Activated T-helper 17 cell treated with anti-CD3 and anti-CD28 coated beads, Interleukin-2, amount 50 U/mL, for 72 hours (primary cell): ENCODE measurements at regions not wholly inside any gene's neighbourhood (a gene's known extent, or its start where the extent isn't known, plus 50 kb on each side); places are given as distances from the start of the nearest gene placed in this dataset.
"Not testable (repeated sequence)": the region's sequence is repeated elsewhere in the genome, so short reads cannot be mapped to it uniquely, and the experiment has no call there.

Experiments
- ATAC-seq: fragments of 150-1000 bp; cut with Tn5 transposase; replicated peaks from 2 replicates; pipeline ENCODE4 v1.10.0; 2021; ENCODE audit warnings: mild to moderate bottlenecking, moderate library complexity
- H3K27ac Mint-ChIP-seq: one replicate; pipeline ENCODE4 v1.8.0; 2022; ENCODE audit warnings: mixed read lengths
- H3K27me3 Mint-ChIP-seq: one replicate; pipeline ENCODE4 v1.8.0; 2022; ENCODE audit warnings: mixed read lengths
- H3K36me3 Mint-ChIP-seq: one replicate; pipeline ENCODE4 v1.8.0; 2022; ENCODE audit warnings: low read depth, mild to moderate bottlenecking, mixed read lengths
- H3K4me1 Mint-ChIP-seq: one replicate; pipeline ENCODE4 v1.8.0; 2022; ENCODE audit warnings: mixed read lengths
- H3K4me3 Mint-ChIP-seq: one replicate; pipeline ENCODE4 v1.8.0; 2022; ENCODE audit warnings: mild to moderate bottlenecking, mixed read lengths
- H3K9me3 Mint-ChIP-seq: one replicate; pipeline ENCODE4 v1.8.0; 2022; ENCODE audit warnings: mixed read lengths

DNA sequence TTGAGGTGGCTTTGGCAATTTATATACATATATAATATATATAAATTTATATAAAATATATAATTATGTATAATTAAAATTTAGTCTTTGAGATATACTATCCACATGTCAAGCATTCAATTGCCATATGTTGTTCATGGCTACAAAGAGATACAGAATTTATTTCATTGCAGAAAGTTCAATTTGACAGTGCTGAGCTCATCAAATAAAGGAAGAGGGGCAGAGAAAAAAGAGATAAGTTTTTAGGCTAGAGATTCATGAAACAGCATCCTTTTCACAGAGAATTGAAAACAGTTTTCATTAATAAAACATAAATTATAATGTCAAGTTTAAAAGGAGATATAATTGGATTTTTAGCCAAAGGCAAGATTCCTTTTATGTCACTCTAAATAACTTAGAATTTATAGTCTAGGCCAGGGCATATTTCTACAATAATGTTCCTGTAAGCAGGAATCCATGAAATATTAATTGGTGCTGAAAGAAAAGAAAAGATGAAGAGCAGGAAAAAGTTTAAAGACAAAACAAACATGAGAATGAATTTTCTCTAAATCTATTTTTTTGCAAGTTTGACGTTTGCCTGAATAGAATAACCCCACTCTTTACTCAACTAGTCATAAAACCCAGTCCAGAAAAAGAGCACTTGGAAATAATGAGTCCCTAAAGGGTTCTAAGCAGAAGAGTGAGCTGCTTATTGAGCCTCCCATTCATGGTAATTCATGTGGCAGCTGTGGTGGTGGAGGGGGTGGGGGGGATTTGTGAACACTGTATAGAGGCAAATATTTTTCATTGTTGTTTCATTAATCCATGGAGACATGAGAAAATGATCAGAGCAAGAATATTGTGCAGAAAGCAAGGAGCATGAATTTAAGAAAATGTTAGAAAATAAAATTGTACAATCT, 1279.5 kb downstream of the CDH12 start:
- H3K9me3 Mint-ChIP-seq = peaks cover 7% of the 10 kb centered on the region
- no peak overlapping the region for H3K27ac Mint-ChIP-seq
- no peak for ATAC-seq
- no peaks in the 10 kb centered on the region for H3K27me3 Mint-ChIP-seq
- H3K4me3 Mint-ChIP-seq = no peak overlapping the region
- H3K4me1 Mint-ChIP-seq = no peaks in the 10 kb centered on the region
- H3K36me3 Mint-ChIP-seq = no peaks in the 10 kb centered on the region

DNA sequence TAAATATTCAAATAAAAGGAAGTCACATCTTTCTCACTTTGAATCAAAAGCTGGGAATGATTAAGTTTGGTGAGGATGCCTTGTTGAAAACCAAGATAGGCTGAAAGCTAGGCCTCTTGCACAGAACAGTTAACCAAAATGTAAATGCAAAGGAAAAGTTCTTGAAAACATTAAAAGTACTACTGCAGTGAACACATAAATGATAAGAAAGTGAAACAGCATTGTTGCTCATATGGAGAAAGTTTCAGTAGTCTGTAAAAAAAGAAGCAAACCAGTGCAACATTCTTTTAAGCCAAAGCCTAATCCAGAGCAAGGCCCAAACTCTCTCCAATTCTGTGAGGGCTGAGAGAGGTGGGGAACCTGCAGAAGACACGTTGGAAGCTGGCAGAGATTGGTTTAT, 1281.9 kb downstream of the CDH12 start:
- H3K9me3 Mint-ChIP-seq, H3K27ac Mint-ChIP-seq, ATAC-seq, H3K4me1 Mint-ChIP-seq, H3K36me3 Mint-ChIP-seq, H3K4me3 Mint-ChIP-seq, H3K27me3 Mint-ChIP-seq: not testable (repeated sequence)

DNA sequence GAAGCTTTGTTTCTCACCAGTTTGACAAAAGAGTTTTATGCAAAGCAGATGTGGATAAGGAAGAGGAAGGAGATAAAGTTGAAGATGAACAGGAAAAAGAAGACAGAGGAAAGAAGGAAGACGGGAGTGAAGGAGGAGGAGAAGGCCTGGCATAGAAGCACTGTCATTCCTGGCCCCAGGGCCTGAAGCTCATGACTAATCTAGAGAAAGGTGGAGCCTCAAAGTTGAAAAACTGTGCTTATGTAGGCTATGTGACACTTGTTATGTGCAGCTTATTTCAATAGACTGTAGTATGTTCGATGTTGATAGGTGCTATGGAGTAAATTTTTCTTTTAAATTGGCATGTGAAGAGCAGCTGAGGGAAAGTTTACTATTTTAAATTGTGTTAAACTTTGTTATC, 1294.0 kb downstream of the CDH12 start:
- not testable (repeated sequence) for H3K4me1 Mint-ChIP-seq, H3K27me3 Mint-ChIP-seq, H3K27ac Mint-ChIP-seq, H3K4me3 Mint-ChIP-seq, H3K36me3 Mint-ChIP-seq, ATAC-seq, H3K9me3 Mint-ChIP-seq

- not testable (repeated sequence) for H3K4me3 Mint-ChIP-seq, H3K27ac Mint-ChIP-seq, H3K27me3 Mint-ChIP-seq, ATAC-seq, H3K36me3 Mint-ChIP-seq, H3K9me3 Mint-ChIP-seq, H3K4me1 Mint-ChIP-seq
These were observed 1300.9 kb downstream of the CDH12 start for GRCh38 chr5:21552263-21552662.

DNA sequence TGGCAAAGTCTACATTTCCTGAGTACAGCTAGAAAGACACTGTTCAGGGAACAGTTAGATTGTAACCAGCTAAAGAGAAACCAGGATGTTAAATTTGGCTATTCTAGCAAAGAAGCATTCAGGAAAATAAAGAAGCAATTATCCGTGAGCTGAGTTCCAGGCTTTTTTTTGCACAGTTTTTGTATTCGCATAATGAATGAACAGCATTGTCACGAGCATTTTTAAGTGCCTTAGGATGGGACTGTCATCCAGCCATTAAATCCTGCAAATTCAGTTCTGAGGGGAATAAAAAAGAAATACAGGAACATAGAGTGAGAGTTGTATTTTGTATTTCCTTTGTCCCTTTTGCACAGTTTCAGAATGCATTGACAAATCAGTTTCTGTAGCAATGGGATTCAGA, 1302.2 kb downstream of the CDH12 start:
- not testable (repeated sequence) for ATAC-seq, H3K36me3 Mint-ChIP-seq, H3K4me3 Mint-ChIP-seq, H3K27ac Mint-ChIP-seq, H3K4me1 Mint-ChIP-seq, H3K9me3 Mint-ChIP-seq, H3K27me3 Mint-ChIP-seq

DNA sequence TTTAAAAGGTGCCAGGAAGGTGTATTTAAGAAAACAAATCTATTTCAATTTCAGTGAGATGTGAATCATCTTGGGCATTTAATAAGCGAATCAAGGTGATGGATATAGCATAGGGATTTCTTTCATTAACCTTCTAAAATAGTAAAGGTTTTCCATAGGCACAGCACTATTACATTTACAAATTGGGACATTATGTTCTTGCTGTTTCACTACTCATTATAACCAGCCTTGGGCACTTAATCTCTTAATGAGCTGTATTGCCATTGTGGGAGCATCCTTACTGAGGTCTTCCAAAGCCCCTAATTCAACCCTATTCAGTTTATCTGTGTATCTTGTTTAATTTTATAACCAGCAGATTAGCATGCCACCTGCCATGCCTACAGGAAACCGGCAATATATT, 1305.5 kb downstream of the CDH12 start:
- H3K4me1 Mint-ChIP-seq, H3K27me3 Mint-ChIP-seq, H3K27ac Mint-ChIP-seq, ATAC-seq, H3K4me3 Mint-ChIP-seq, H3K36me3 Mint-ChIP-seq, H3K9me3 Mint-ChIP-seq: not testable (repeated sequence)

DNA sequence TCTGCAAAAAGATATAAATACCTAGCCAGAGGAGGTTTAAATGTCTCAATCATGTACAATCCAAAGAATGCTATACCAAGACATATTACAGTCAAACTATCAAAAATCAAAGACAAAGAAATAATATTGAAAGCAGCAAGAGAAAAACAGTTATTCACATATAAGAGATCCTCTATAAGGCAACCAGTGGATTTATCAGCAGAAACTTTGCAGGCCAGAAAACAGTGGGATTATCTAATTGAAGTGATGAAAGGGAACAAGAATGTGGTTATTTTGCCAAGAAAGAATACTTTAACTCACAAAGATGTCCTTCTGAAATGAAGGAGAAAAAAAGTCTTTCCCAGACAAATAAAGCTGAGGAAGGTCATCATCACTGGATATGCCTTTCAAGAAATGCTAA, 1318.0 kb downstream of the CDH12 start:
- not testable (repeated sequence) for ATAC-seq, H3K27me3 Mint-ChIP-seq, H3K27ac Mint-ChIP-seq, H3K36me3 Mint-ChIP-seq, H3K4me3 Mint-ChIP-seq, H3K4me1 Mint-ChIP-seq, H3K9me3 Mint-ChIP-seq

- not testable (repeated sequence) for H3K4me1 Mint-ChIP-seq, H3K27ac Mint-ChIP-seq, H3K4me3 Mint-ChIP-seq
These were observed 1332.0 kb downstream of the CDH12 start for GRCh38 chr5:21521157-21521556.

DNA sequence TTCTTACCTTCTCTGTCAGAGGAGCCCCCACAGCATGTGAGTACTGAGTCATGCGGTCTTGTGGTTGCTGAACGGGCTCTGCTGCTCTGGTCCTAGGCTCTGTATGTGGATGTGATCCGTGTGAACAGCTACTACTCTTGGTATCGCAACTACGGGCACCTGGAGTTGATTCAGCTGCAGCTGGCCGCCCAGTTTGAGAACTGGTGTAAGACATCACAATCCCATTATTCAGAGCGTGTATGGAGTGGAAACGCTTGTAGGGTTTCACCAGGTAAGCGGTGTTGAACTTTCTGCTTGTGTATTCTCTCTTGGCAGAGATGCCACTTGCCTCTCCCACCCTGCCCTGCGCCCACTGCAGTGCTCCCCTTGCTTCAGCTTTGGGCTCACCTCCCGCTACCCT, 1356.2 kb downstream of the CDH12 start:
- H3K4me3 Mint-ChIP-seq, H3K4me1 Mint-ChIP-seq: not testable (repeated sequence)

More at GRCh38 chr5:21521157-21521556, 1332.0 kb downstream of the CDH12 start:
- H3K27me3 Mint-ChIP-seq, H3K9me3 Mint-ChIP-seq, H3K36me3 Mint-ChIP-seq, ATAC-seq: not testable (repeated sequence)

GRCh38 chr5:21496056-21496455, 1357.1 kb downstream of the CDH12 start:
- not testable (repeated sequence) for H3K9me3 Mint-ChIP-seq, H3K4me3 Mint-ChIP-seq, H3K27me3 Mint-ChIP-seq

More for the DNA sequence above, 1356.2 kb downstream of the CDH12 start:
- not testable (repeated sequence) for H3K27ac Mint-ChIP-seq, H3K27me3 Mint-ChIP-seq, H3K9me3 Mint-ChIP-seq, ATAC-seq
- H3K36me3 Mint-ChIP-seq = peaks cover 30% of the 10 kb centered on the region

GRCh38 chr5:21495235-21495634, 1357.9 kb downstream of the CDH12 start:
- peaks cover 23% of the 10 kb centered on the region for H3K36me3 Mint-ChIP-seq
- not testable (repeated sequence) for ATAC-seq, H3K27me3 Mint-ChIP-seq, H3K9me3 Mint-ChIP-seq, H3K27ac Mint-ChIP-seq, H3K4me1 Mint-ChIP-seq, H3K4me3 Mint-ChIP-seq

More at GRCh38 chr5:21496056-21496455, 1357.1 kb downstream of the CDH12 start:
- not testable (repeated sequence) for H3K27ac Mint-ChIP-seq, H3K4me1 Mint-ChIP-seq, ATAC-seq
- peaks cover 23% of the 10 kb centered on the region for H3K36me3 Mint-ChIP-seq

DNA sequence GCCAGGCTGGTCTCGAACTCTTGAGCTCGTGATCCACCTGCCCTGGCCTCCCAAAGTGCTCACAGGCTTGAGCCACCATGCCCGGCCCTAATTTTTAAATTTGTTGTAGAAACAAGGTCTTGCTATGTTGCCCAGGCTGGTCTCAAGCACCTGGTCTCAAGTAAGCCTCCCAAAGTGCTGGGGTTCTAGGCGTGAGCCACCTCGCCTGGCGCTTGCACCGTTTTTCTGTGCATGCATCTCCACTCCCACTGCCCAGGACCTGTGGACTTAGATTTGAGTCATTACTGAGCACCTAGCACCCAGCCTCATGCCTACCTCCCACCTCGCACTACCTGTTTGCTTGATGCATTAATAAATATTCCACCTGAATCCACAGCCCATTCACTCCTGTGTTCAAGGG, 1359.1 kb downstream of the CDH12 start:
- not testable (repeated sequence) for ATAC-seq

DNA sequence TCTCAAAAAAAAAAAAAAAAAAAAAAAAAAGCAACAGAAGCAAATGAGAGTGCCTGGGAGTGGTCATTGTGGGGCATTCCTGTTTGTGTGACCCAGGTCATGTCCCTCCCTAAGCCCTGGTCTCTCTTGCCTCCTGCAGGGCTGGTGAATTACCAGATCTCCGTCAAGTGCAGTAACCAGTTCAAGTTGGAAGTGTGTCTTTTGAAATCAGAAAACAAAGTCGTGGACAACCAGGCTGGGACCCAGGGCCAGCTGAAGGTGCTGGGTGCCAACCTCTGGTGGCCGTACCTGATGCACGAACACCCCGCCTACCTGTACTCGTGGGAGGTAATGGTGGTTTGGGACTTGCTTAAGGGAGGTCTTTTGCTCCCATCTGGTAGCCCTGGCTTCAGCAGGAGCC, 1362.0 kb downstream of the CDH12 start:
- not testable (repeated sequence) for H3K4me3 Mint-ChIP-seq, H3K9me3 Mint-ChIP-seq, ATAC-seq, H3K27me3 Mint-ChIP-seq, H3K4me1 Mint-ChIP-seq, H3K27ac Mint-ChIP-seq
- H3K36me3 Mint-ChIP-seq = peaks cover 15% of the 10 kb centered on the region

More for the DNA sequence above, 1359.1 kb downstream of the CDH12 start:
- H3K9me3 Mint-ChIP-seq, H3K27ac Mint-ChIP-seq, H3K4me1 Mint-ChIP-seq, H3K4me3 Mint-ChIP-seq, H3K27me3 Mint-ChIP-seq: not testable (repeated sequence)
- H3K36me3 Mint-ChIP-seq = peaks cover 23% of the 10 kb centered on the region

- H3K27ac Mint-ChIP-seq, H3K27me3 Mint-ChIP-seq, H3K4me1 Mint-ChIP-seq, ATAC-seq, H3K36me3 Mint-ChIP-seq, H3K9me3 Mint-ChIP-seq, H3K4me3 Mint-ChIP-seq: not testable (repeated sequence)
These were observed 1364.3 kb downstream of the CDH12 start for GRCh38 chr5:21488828-21489227.

DNA sequence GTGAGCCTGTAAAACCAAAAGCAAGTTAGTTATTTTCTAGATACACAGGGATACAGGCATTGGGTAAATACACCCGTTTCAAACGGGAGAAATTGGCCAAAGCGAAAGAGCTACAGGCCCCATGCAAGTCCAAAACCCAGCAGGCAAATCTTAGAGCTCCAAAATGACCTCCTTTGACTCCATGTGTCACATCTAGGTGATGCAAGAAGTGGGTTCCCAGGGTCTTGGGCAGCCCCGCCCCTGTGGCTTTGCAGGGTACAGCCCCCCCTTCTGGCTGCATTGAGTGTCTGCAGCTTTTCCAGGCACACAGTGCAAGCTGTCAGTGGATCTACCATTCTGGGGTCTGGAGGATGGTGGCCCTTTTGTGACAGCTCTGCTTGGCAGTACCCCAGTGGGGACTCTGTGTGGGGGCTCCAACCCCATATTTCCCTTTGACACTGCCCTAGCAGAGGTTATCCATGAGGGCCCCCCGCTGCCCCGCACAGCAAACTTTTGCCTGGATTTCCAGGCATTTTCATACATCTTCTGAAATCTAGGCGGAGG, 1367.6 kb downstream of the CDH12 start:
- not testable (repeated sequence) for H3K9me3 Mint-ChIP-seq, H3K36me3 Mint-ChIP-seq, H3K27me3 Mint-ChIP-seq, ATAC-seq, H3K27ac Mint-ChIP-seq, H3K4me1 Mint-ChIP-seq, H3K4me3 Mint-ChIP-seq
